ENCODE measurements at regions not wholly inside any gene's neighbourhood (a gene's known extent, or its start where the extent isn't known, plus 50 kb on each side); places are given as distances from the start of the nearest gene placed in this dataset.

DNA sequence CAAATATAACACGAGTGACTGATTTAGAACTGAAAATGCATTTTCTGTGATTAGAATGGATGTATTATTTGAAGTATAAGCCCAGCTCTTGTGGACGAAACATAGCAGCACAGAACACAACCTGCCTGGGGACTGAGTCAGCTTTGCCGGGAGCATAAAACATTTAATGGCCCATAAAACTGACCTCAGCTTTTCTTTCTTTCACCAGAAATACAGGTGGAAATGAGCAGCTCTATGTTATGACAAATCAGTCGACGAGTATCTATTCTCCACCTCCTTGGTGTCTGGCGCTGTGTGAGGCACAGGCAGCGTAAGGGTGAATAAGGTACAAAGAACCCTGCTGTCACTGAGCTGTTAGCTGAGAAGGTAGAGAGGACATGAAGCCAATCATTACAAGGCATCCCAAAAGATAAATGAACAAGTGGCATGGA is 471.6 kb upstream of the AKR1E2 start:
- peak overlapping the region; percentile 81 for H3K27ac Mint-ChIP-seq
- peak overlapping the region; percentile 68 for H3K4me3 Mint-ChIP-seq
- TF ChIP-seq, protein P1, sequence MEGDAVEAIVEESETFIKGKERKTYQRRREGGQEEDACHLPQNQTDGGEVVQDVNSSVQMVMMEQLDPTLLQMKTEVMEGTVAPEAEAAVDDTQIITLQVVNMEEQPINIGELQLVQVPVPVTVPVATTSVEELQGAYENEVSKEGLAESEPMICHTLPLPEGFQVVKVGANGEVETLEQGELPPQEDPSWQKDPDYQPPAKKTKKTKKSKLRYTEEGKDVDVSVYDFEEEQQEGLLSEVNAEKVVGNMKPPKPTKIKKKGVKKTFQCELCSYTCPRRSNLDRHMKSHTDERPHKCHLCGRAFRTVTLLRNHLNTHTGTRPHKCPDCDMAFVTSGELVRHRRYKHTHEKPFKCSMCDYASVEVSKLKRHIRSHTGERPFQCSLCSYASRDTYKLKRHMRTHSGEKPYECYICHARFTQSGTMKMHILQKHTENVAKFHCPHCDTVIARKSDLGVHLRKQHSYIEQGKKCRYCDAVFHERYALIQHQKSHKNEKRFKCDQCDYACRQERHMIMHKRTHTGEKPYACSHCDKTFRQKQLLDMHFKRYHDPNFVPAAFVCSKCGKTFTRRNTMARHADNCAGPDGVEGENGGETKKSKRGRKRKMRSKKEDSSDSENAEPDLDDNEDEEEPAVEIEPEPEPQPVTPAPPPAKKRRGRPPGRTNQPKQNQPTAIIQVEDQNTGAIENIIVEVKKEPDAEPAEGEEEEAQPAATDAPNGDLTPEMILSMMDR (IDR thresholded peaks at IDR 0.05) = no peak
- H3K27me3 Mint-ChIP-seq (ENCODE audit: insufficient read depth) = no peaks in the 10 kb centered on the region
- H3K4me1 Mint-ChIP-seq (ENCODE audit: low read depth) = peaks cover 57% of the 10 kb centered on the region
- peaks cover 5% of the 10 kb centered on the region; the same call in 1 of the 2 replicates for H3K36me3 Mint-ChIP-seq (ENCODE audit: low read depth)
- no peaks in the 10 kb centered on the region for H3K9me3 Mint-ChIP-seq
- DNase-seq = peak; percentile 80

DNA sequence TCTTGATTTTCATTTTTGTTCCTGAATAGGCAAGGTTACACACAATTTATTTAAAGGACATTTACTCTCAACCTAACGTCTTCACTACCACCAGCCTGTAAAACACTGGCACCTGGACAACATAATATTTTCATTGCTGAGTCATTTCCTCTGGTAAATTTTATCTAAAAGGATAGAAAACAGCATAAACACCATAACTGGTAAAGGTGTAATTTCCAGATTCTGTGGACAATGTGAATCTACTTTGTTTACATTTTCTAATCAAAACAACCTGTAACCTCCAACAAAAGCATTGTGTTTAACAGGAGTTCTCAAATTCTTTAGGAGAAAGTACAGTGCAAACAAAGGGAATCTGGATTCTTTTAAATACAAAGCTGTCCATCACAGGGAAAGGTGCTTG is 472.0 kb upstream of the AKR1E2 start:
- H3K9me3 Mint-ChIP-seq = no peaks in the 10 kb centered on the region
- peak overlapping the region; percentile 14 for H3K4me3 Mint-ChIP-seq
- peak; percentile 75 for DNase-seq
- peak overlapping the region; percentile 81 for H3K27ac Mint-ChIP-seq
- no peaks in the 10 kb centered on the region for H3K27me3 Mint-ChIP-seq (ENCODE audit: insufficient read depth)
- H3K4me1 Mint-ChIP-seq (ENCODE audit: low read depth) = peaks cover 57% of the 10 kb centered on the region
- H3K36me3 Mint-ChIP-seq (ENCODE audit: low read depth) = peaks cover 5% of the 10 kb centered on the region; the same call in 1 of the 2 replicates
- TF ChIP-seq, protein P1 (IDR thresholded peaks at IDR 0.05) = no peak

DNA sequence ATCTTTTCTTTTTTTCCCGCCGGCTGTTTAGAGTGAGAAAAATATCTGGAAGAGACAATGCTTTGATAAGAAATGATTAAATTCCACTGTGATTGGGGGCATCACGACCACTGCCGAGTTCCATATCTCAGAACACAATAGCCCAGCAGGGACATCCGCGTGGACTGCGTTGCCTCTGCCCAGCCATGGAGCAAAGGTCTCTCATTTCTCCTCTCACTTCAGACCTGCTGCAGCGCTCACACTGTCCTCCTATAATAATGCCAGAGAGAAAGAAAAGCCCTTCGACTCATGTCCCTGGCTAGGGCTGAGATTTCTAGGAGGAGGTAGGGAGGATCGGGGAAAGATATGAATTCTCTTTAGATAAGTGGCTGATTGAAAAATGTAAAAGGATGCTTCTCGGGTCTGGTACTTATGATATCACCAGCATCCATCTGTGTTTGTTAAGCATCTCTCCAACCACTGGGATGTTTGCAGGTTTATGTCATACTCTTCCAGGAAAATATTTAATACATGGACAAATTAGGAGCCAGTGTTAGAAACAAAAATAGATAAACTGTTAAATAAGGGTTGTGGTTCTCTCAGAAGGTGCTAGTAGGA is 472.9 kb upstream of the AKR1E2 start:
- Mint-ChIP-seq H3K4me3 (no peak overlapping the region; the same call in 1 of the 2 replicates), H3K4me1 (ENCODE audit: low read depth) (peaks cover 57% of the 10 kb centered on the region), H3K36me3 (ENCODE audit: low read depth) (peaks cover 5% of the 10 kb centered on the region; the same call in 1 of the 2 replicates), H3K9me3 (no peaks in the 10 kb centered on the region), H3K27me3 (ENCODE audit: insufficient read depth) (no peaks in the 10 kb centered on the region), H3K27ac (peak overlapping the region; percentile 81)
- TF ChIP-seq, protein P1 (IDR thresholded peaks at IDR 0.05) = no peak
- peak; percentile 27 for DNase-seq

DNA sequence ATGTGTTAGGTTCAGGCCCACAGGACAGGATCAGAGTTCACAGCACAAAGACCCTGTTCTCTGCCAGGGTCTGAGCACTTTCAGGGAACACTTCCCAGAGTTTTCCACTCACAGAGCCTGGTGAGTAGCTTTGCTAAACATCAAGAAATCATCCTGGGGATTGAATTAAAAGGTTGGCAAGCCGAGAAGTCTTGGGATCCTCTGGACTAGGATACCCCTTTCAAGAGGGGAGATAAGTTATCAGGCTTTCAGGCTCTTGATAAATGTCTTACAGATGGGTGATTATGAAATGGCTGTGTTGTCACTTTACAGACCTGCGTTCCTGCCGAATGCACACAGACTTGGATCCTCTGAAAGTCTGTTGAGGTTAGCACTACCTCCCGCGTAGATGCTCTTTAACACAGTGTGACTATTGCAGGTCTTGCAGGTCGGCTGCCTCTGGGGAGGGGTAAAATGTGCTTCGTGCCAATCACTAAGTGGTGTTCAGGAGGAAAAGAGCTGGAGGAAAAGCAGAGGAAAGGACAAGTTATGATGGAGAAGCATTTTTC is 473.5 kb upstream of the AKR1E2 start:
- peaks cover 5% of the 10 kb centered on the region; the same call in 1 of the 2 replicates for H3K36me3 Mint-ChIP-seq (ENCODE audit: low read depth)
- H3K27me3 Mint-ChIP-seq (ENCODE audit: insufficient read depth) = no peaks in the 10 kb centered on the region
- peaks cover 57% of the 10 kb centered on the region for H3K4me1 Mint-ChIP-seq (ENCODE audit: low read depth)
- H3K9me3 Mint-ChIP-seq = no peaks in the 10 kb centered on the region
- no peak for DNase-seq
- peak overlapping the region; percentile 81 for H3K27ac Mint-ChIP-seq
- no peak overlapping the region for H3K4me3 Mint-ChIP-seq
- TF ChIP-seq, protein P1 (IDR thresholded peaks at IDR 0.05) = no peak

DNA sequence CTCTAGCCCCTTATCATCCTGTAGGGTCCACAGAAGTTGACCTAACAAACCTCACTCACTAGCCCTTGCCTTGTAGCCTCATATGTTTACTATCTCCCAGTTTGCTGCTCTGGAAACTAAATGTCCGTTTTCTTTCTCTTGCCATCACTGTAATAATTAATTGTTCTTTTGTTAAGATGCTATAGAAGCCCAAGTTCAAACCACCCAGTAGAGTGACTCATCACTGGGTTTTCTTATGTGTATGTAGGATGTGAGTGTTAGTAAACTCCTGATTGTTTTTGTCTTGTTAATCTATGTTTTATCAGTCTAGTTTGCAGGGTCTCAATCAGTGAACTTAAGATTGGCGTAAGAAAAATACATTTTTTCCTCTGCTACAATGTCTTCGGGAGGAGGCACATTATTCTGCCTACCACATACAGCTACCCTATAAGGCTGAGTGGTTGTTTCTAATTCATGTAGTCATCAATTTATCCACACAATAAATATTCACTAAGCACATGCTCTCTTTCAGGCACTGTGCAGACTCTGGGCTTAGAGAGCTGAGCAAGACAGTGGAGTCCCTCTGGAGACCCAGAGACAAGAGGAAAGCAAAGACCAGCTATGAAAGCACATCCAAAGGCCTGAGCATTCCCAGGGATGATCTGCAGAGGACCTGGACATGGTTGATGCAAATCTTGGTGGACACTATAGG is 474.1 kb upstream of the AKR1E2 start:
- peak; percentile 24 for DNase-seq
- no peaks in the 10 kb centered on the region for H3K27me3 Mint-ChIP-seq (ENCODE audit: insufficient read depth)
- peak overlapping the region; percentile 81 for H3K27ac Mint-ChIP-seq
- H3K36me3 Mint-ChIP-seq (ENCODE audit: low read depth) = peaks cover 4% of the 10 kb centered on the region; the same call in 1 of the 2 replicates
- H3K9me3 Mint-ChIP-seq = no peaks in the 10 kb centered on the region
- no peak overlapping the region for H3K4me3 Mint-ChIP-seq
- H3K4me1 Mint-ChIP-seq (ENCODE audit: low read depth) = peaks cover 57% of the 10 kb centered on the region
- TF ChIP-seq, protein P1 (IDR thresholded peaks at IDR 0.05) = no peak

Measured in HFFc6 (cell line).